Calu3 (cell line): ENCODE measurements at regions not wholly inside any gene's neighbourhood (a gene's known extent, or its start where the extent isn't known, plus 50 kb on each side); places are given as distances from the start of the nearest gene placed in this dataset.

Source experiments
- BruUV-seq: library from RNA; stranded (reverse); fragments of 400-500 nt; replicated peaks from 2 replicates; lab custom pipeline; 2021; lab: Mats Ljungman, UMichigan
- CTCF ChIA-PET: fragments of 300-600 bp; sonication (Branson Sonifier 250); formaldehyde crosslinking; loops from one replicate; lab custom pipeline; 2022; ENCODE audit warnings: antibody characterized with exemption; lab: Charles Lee
- DNase-seq: peaks from one replicate; pipeline ENCODE4 v3.0.0; 2022
- H3K27ac Mint-ChIP-seq: one replicate; pipeline ENCODE4 v1.8.0; 2022; ENCODE audit warnings: mixed read lengths; ENCODE audit not compliant: unreplicated experiment
- H3K27me3 Mint-ChIP-seq: one replicate; pipeline ENCODE4 v1.8.0; 2022; ENCODE audit warnings: mixed read lengths; ENCODE audit not compliant: unreplicated experiment
- H3K36me3 Mint-ChIP-seq: one replicate; pipeline ENCODE4 v1.8.0; 2022; ENCODE audit warnings: mild to moderate bottlenecking, moderate library complexity, mixed read lengths; ENCODE audit not compliant: insufficient read depth, unreplicated experiment
- H3K4me1 Mint-ChIP-seq: one replicate; pipeline ENCODE4 v1.8.0; 2022; ENCODE audit warnings: mild to moderate bottlenecking, low read depth, mixed read lengths; ENCODE audit not compliant: unreplicated experiment
- H3K4me3 Mint-ChIP-seq: one replicate; pipeline ENCODE4 v1.8.0; 2022; ENCODE audit warnings: mild to moderate bottlenecking, low read depth, moderate library complexity, mixed read lengths; ENCODE audit not compliant: unreplicated experiment
- H3K9me3 Mint-ChIP-seq: one replicate; pipeline ENCODE4 v1.8.0; 2022; ENCODE audit warnings: low read depth, mixed read lengths; ENCODE audit not compliant: unreplicated experiment
- CTCF ChIP-seq: fragments of 200-600 bp; IDR thresholded peaks from one replicate; pipeline ENCODE4 v1.8.0; 2022; ENCODE audit warnings: antibody characterized with exemption; ENCODE audit not compliant: unreplicated experiment
- intact Hi-C: fragments of 100-400 bp; cut with micrococcal nuclease; formaldehyde crosslinking; loops from one replicate; pipeline ENCODE4 v1.10.0; 2022; ENCODE audit not compliant: unreplicated experiment

- TF ChIP-seq CTCF: no peak
- no peak for DNase-seq
- Mint-ChIP-seq H3K4me1 (no peaks in the 10 kb centered on the region), H3K4me3 (no peak overlapping the region), H3K27me3 (no peaks in the 10 kb centered on the region), H3K27ac (no peak overlapping the region), H3K36me3 (no peaks in the 10 kb centered on the region), H3K9me3 (peaks cover 2% of the 10 kb centered on the region)
- no TSS peak for BruUV-seq
- intact Hi-C loops: no loop called here
- CTCF ChIA-PET: no interaction called here
These were observed 719.9 kb downstream of the ADCYAP1 start for GRCh38 chr18:1624612-1625011.

- intact Hi-C loops: no loop called here
- no peak overlapping the region for H3K4me3 Mint-ChIP-seq
- DNase-seq: no peak
- no peaks in the 10 kb centered on the region for H3K4me1 Mint-ChIP-seq
- H3K27me3 Mint-ChIP-seq: no peaks in the 10 kb centered on the region
- no TSS peak for BruUV-seq
- no peak for TF ChIP-seq CTCF
- peaks cover 3% of the 10 kb centered on the region for H3K9me3 Mint-ChIP-seq
- CTCF ChIA-PET: no interaction called here
- H3K36me3 Mint-ChIP-seq: no peaks in the 10 kb centered on the region
- H3K27ac Mint-ChIP-seq: no peak overlapping the region
These were observed 722.8 kb downstream of the ADCYAP1 start for GRCh38 chr18:1627494-1627893.

- H3K27me3 Mint-ChIP-seq: no peaks in the 10 kb centered on the region
- H3K36me3 Mint-ChIP-seq: no peaks in the 10 kb centered on the region
- H3K4me3 Mint-ChIP-seq: no peak overlapping the region
- DNase-seq: no peak
- no TSS peak for BruUV-seq
- H3K27ac Mint-ChIP-seq: no peak overlapping the region
- no peaks in the 10 kb centered on the region for H3K4me1 Mint-ChIP-seq
- TF ChIP-seq CTCF: no peak
- intact Hi-C loops: no loop called here
- CTCF ChIA-PET: no interaction called here
- H3K9me3 Mint-ChIP-seq: peaks cover 10% of the 10 kb centered on the region
These were observed 744.0 kb downstream of the ADCYAP1 start for GRCh38 chr18:1648712-1649111.

- intact Hi-C loops: no loop called here
- Mint-ChIP-seq H3K4me1 (no peaks in the 10 kb centered on the region), H3K27me3 (no peaks in the 10 kb centered on the region), H3K9me3 (peaks cover 3% of the 10 kb centered on the region), H3K36me3 (no peaks in the 10 kb centered on the region), H3K27ac (no peak overlapping the region), H3K4me3 (no peak overlapping the region)
- no TSS peak for BruUV-seq
- no peak for DNase-seq
- CTCF ChIA-PET: no interaction called here
- TF ChIP-seq CTCF: no peak
These were observed 747.3 kb downstream of the ADCYAP1 start for GRCh38 chr18:1652018-1652417.
